Eye (tissue), 1 donor: ENCODE measurements at regions not wholly inside any gene's neighbourhood (a gene's known extent, or its start where the extent isn't known, plus 50 kb on each side); places are given as distances from the start of the nearest gene placed in this dataset.
"Not testable (repeated sequence)": the region's sequence is repeated elsewhere in the genome, so short reads cannot be mapped to it uniquely, and the experiment has no call there.

ENCODE experiments used
- DNase-seq: peaks from one replicate; pipeline ENCODE4 v3.0.0-alpha.2; 2015

DNA sequence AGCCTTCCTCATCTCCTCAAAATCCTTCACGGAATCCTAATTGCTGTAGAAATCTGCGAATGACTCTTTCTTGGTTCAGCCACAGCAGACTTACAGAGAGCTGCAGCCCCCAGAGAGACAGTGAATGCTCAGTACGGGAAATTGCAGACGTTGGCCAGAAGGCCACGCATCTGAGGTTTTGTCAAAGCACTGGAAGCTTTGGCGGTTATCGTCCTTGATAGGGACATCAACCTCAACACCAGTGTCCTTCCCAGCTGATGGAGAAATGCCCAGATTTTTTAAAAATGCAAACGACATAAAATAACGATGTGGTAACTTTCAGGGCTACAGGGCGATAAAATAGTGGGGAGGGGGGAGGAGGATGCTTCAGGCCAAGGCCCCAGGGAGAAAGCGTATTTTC is 166.6 kb upstream of the CIBAR2 start:
- no peak for DNase-seq

GRCh38 chr16:85279402-85279801 is 167.1 kb upstream of the CIBAR2 start:
- no peak for DNase-seq

DNA sequence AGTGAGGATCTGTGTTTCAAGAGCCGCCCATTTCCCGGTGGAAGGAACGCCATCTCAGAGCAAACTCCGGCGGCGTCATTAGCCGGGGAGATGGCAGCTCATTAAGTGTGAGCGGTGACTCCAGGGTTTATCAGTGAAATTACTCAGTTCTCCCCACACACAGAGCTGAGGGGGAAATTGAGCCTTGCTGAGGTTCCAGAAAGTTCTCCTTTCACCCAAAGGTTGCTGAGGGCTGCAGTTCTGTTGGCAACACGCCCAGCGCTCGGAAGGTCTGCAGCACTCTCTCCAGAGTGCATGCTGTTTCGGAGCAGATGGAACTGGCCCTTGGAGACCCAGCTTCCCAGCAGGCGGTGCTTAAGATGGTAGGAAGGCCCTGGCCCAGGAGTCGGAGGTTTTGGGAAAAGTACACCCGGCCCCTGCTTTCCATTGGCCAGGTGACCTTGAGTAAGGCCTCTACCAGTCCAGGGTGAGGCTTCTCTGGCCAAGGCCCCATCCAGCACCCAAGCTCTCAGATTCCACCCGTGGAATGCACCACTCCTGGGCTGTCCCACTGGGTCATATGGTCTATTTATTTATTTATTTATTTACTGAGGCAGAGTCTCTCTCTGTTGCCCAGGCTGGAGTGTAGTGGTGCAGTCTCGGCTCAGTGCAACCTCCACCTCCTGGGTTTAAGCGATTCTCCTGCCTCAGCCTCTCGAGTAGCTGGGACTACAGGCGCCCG is 167.7 kb upstream of the CIBAR2 start:
- peak; percentile 78 for DNase-seq

- no peak for DNase-seq
Observed at GRCh38 chr16:85281181-85281580, 168.9 kb upstream of the CIBAR2 start.

DNA sequence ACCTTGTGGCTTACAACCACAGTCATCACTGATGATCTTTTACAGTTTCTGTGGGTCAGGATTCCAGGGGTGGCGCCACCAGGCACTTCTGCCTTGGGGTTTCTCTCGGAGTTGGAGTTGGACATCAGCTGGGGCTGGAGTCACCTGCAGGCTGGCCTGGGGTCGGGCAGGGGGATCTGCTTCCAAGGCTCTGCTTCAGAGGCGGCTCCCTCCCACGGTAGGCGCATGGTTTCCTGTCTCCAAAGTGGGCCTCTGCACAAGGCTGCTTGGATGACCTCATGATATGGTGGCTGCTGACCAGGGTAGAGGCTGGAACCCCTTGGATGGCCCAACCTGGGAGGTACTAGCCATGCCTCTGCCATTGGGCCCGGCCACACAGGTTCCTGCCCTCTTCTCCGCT is 170.6 kb upstream of the CIBAR2 start:
- DNase-seq, result no peak

GRCh38 chr16:85283305-85284050 is 171.2 kb upstream of the CIBAR2 start:
- no peak for DNase-seq

GRCh38 chr16:85284141-85284817 is 172.0 kb upstream of the CIBAR2 start:
- DNase-seq, result peak; percentile 94

DNA sequence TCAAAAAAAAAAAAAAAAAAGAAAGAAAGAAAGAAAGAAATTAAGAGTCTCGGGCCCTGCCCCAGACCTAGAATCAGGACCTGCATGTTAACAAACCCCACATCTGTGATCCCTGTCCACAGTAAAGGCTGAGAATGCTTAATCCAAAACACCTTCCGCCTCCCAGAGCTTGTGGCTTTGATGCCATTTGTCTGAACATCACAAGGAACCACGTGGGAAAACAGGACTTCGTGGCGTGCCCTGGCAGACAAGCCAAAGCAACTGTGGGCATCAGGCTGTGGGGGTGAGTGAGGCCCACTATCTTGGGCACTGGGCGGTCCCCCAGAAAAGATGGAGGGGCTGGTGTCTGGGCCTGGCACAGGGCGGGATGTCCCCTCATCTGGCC is 173.4 kb upstream of the CIBAR2 start:
- DNase-seq, result no peak

- DNase-seq, result no peak
Observed at GRCh38 chr16:85286066-85286831, 174.0 kb upstream of the CIBAR2 start.

- peak; percentile 92 for DNase-seq
Observed at GRCh38 chr16:85286951-85287814, 174.9 kb upstream of the CIBAR2 start.

GRCh38 chr16:85287815-85288109 is 175.5 kb upstream of the CIBAR2 start:
- not testable (repeated sequence) for DNase-seq

DNA sequence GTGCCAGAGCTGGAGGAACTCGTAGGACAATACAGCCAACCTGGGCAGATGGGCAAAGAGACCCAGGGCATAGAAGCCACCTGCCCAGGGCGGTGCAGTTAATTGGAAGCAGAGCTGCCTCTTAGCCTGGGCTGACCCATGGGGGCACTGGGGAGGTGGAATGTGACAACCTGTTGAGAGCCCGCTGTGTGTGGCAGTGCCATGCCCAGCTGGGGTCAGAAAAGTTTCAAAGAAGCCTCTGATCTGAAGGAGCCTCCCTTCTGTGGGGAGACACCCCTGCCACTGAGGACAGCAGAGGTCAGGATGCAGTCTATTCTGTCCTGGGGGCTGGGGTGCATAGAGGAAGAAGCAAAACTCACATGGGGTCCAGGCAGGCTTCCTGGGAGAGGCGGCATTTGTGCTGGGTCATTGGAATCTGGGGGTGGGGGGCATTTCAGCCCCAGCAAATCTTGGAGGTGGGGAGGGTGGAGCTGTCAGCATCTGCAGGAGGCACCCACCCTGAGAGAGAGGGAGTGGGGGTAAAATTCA is 176.1 kb upstream of the CIBAR2 start:
- DNase-seq, result no peak

DNA sequence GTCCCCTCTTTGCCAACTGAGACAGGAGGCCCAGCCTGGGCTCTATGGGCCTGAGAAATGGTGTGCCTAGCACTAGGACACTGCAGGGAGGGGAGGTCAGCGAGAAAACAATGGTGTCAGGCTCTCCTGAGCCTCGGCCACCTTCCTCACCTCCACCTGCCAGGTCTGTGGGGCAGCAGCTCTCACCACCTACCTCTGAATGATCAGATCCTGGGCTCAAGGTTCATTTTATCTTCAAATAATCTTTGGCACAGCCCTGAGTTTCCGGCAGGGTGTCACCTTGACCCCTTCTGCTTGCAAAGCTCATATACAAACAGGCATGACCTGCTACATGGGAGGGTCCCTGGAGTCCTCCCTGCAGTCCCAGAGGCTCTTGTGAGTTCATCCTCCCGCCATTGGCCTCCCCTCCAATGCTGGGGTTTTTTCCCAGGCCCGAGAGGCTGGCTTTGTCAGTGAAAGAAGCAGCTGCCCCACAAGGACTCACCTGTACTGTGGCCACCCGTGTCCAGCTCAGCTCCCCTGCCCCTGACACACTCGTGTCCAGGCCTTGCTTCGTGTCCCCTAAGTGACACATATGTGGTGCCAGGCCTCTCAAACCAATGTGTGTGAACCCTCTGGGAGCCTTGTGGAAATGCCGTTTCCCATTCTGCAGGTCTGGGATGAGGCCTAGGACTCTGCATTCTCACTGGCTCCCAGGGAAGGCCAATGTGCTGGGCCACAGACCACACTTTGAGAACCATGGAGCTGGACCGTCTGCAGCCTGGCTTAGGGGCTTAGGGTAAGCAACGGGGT is 176.8 kb upstream of the CIBAR2 start:
- DNase-seq, result no peak

- no peak for DNase-seq
Observed at GRCh38 chr16:85289760-85290625, 177.7 kb upstream of the CIBAR2 start.

DNA sequence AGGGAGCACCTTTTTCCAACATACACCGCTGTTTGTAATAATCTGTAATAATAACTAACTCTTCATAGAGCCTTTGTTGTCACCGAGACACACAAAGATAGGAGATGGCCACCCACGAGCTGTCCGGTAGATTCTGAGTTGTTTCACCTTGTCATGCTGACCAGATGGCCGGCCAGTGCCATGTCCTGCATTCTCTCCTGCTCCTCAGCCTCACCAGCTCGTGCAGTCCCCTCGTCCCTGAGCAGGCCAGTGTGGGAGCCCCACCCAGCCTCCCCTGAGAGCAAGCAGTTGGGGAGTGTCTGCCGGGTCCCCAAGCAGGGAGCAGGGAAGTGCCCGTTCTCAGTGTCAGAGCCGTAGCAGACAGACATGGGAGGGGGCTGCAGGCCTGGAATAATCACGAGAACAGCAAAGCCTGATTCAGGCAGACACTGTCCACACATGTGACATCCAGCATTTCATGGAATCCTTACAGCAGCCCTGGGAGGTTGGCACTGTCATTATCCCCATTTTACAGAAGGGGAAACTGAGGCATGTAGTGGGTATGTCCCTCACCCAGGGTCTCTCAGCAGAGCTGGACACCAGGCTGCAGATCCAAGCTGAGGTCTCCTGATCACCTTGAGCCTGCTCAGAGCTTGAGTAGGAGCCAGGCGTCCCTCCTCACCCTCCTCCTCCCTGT is 178.5 kb upstream of the CIBAR2 start:
- DNase-seq, result no peak

- peak; percentile 84 for DNase-seq
Observed at GRCh38 chr16:85291302-85292148, 179.3 kb upstream of the CIBAR2 start.

DNA sequence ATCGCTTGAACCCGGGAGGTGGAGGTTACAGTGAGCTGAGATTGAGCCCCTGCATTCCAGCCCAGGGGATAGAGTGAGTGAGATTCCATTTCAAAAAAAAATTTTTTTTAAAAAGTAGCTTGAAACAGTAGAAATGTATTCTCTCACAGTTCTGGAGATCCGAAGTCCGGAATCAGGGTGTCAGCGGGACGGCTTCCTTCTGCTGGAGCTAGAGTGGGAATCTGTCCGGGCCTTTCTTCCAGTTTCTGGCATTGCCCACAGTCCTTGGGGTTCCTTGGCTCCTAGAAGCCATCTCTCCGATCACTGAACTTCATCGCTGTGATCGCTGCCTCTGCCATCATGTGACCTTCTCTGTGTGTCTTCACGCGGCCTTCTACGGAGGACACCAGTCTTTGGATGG is 181.2 kb upstream of the CIBAR2 start:
- no peak for DNase-seq

DNA sequence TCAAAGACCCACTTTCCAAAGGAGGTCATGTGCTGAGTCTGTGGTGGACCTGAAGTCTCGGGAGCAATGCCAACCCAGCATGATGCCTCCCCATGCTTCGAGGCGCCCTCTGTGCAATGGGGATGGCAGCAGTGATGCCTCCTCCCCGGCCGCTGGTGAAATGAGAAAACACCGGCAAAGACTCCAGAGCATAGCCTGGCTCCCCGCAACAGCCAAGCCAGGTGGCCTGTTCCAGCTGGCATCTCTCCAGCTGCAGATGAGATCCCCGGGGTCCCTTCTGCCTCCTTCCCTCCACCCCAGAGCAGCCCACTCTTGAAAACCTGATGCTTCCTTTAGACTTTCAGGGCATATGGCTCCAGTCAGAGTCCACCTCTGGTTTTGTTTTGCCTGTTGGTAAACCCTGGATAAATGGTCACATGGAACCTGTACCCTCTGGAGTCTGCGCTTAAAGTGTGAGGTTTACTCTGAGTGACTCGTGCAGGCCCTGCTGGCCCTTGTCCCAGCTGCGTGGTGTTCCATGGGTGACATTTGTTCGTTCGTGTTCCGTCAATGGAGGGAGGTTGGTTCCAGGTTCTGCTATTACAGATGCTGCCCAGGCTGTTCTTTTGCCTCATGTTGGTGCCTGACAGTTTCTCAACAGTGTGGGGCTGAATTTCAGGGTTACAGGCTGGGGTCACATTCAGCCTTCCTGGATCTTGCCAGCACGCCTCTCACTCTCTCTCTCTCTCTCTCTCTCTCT is 181.8 kb upstream of the CIBAR2 start:
- DNase-seq, result no peak
